Head of caudate nucleus (tissue), 42 donors: ENCODE measurements at regions not wholly inside any gene's neighbourhood (a gene's known extent, or its start where the extent isn't known, plus 50 kb on each side); places are given as distances from the start of the nearest gene placed in this dataset.
A peak's percentile ranks its signal among the peaks of the same experiment; 100 is the strongest.

Experiments
- DNase-seq, 42 donors: peaks; one replicate each; pipeline versions ENCODE4 v3.0.0 to v3.0.0-alpha.2; 2020 to 2021; ENCODE audit warnings: mixed read lengths in 7 of 42
- intact Hi-C: fragments of 100-400 bp; cut with DNase I; formaldehyde crosslinking; loops from one replicate; pipeline ENCODE4 v1.15.0; 2022

DNA sequence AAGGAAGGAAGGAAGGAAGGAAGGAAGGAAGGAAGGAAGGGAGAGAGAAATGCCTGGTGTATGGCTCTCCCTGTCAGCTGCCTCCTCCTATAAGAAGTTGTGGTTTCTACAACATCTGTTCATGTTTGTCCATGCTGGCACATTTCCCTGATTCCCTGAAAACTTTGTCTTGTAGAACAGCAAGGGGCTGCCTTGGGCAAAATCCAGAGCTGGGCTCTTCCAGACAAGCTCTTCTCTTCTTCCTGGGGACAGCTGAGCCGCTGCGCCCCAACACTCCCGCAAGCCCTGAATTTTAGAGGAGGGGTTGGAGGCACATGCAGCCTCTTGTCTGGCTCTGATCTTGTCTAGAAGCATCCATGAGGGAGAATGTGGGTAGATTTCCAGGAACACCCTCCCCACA lies 282.0 kb upstream of the ADARB2 start:
- intact Hi-C loops, result no loop called here
- DNase-seq, result no peak

DNA sequence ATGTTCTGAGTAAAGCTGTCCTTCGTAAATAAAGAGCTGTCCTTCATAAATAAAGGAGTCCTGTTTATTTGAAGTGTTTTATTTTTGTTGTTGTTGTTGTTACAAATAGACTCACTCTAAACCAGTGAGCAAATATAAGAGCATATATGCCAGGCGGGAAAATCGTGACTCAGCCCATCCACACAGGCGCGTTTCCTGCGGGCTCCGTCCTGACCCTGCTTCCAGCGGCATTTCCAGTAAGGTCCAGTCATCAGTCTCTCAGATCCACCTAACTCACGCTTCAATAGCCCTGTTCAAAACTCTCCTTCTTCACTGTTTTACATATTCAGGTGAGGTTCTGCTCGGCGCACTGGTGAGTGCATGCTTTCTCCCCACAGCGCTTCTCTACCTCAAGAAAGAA lies 277.2 kb upstream of the ADARB2 start:
- no peak for DNase-seq
- intact Hi-C loops, result no loop called here

- DNase-seq, result no peak
- intact Hi-C loops, result no loop called here
These were observed 274.9 kb upstream of the ADARB2 start for GRCh38 chr10:2012209-2012608.

DNA sequence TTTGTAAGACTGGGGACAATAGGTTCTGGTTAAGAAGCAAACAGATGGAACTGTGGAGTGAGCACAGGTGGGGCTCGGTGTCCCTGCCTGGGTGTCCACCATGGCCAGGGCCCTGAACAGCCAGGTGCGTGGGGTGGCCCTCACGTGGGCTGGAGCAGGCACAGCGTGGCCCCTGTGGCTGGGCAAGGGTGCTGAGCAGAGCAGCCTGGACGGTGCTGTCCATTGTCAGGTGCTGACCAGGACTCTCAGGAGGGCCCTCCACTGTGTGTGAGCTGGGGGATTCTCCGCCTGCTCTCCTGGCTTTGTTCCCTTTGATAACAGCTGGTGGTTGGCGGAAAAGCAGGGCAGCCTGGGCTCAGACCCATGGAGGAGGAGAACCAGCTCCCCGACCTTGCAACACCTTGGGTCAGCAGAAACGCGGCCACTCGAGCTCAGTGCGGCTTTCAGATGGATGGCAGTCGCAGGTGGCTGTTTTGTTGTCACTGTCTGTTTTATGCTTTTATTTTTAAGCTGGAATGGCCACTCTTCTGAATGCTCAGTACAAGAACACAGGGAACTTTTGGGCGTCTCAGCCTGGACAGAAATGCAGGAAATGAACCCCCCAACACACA lies 273.9 kb upstream of the ADARB2 start:
- intact Hi-C loops, result no loop called here
- no peak for DNase-seq

DNA sequence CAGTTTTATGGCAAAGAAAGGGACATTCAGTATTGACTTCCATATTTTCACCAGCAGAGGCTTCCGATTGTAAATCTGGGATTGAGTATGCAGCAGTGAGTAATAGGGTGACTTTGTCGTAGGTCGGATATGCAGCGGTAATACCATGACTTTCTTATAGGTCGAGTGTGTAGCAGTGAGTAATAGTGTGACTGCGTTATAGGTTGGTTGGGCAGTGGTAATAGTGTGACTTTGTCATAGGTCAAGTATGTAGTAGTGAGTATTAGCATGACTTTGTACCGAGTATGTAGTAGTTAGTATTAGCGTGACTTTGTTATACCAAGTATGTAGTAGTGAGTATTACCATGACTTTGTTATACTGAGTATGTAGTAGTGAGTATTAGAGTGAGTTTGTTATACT lies 268.2 kb upstream of the ADARB2 start:
- DNase-seq, result no peak
- intact Hi-C loops, result no loop called here

DNA sequence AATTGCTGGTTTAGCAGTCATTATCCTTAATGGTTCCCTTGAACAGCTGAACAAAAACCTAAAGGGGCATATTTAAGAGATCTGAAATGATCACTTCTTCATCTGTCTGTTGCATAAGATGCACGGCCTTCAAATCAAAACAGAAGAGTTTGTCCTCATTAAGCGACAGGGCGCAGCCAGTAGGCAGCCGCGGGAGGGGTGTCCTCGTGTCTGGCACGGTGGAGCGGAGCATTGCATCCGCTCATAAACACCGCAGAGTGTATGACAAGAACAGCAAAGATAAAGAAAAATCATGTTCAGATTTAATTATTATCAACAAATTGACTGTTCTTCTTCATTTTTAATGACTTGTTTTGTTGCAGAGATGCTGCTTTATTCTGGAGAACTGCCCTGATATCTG lies 255.6 kb upstream of the ADARB2 start:
- DNase-seq, result no peak
- intact Hi-C loops, result no loop called here

GRCh38 chr10:1989090-1989489 lies 251.8 kb upstream of the ADARB2 start:
- no peak for DNase-seq
- intact Hi-C loops, result no loop called here

GRCh38 chr10:1981976-1982375 lies 244.7 kb upstream of the ADARB2 start:
- intact Hi-C loops, result no loop called here

DNA sequence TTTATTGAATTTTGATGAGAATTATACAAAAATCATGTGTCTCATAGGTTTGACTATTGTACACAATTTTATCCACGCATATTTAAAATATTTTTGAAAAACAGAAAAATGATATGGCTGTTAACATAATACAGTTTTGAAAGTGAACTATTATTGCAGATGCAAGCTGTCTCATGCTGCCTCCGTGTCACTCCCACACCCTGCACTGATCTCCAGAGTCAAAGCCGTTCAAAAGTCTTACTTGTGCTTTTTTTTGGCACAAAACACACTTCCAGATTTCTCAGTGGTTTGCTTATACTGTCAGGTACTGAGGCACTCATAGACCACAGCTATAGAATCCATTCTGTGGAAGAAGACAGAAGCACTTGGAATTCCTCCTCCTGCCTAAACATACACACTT lies 243.1 kb upstream of the ADARB2 start:
- DNase-seq, result peak in 25 of 42 donors; percentile 9 to 73 (median 38)
- intact Hi-C loops, result no loop called here

More at GRCh38 chr10:1981976-1982375, 244.7 kb upstream of the ADARB2 start:
- no peak for DNase-seq

GRCh38 chr10:1978584-1978983 lies 241.3 kb upstream of the ADARB2 start:
- intact Hi-C loops, result no loop called here

DNA sequence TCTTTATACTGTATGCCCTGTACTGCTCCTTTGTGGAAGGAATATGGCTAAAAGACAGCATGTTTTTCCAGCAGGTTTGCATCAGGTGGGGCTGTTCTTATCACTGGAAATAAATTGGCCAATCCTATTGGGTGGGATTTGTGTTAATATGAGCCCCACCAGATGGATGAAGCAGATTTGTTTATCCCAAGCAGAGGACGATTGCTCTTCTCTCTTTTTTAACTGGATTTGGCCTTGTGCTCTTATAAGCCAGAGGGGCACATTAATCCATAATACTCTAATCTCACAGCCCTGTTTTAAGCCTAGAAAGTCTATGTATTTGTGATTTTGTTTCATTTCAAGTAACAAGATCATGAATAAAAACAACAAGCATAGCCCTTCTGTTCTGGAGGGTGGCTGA lies 240.1 kb upstream of the ADARB2 start:
- intact Hi-C loops, result no loop called here
- no peak for DNase-seq

More at GRCh38 chr10:1978584-1978983, 241.3 kb upstream of the ADARB2 start:
- DNase-seq, result no peak

GRCh38 chr10:1972406-1972805 lies 235.1 kb upstream of the ADARB2 start:
- no peak for DNase-seq
- intact Hi-C loops, result no loop called here

- peak in 1 of 42 donors; percentile 16 for DNase-seq
- intact Hi-C loops, result no loop called here
These were observed 231.1 kb upstream of the ADARB2 start for GRCh38 chr10:1968257-1969033.

DNA sequence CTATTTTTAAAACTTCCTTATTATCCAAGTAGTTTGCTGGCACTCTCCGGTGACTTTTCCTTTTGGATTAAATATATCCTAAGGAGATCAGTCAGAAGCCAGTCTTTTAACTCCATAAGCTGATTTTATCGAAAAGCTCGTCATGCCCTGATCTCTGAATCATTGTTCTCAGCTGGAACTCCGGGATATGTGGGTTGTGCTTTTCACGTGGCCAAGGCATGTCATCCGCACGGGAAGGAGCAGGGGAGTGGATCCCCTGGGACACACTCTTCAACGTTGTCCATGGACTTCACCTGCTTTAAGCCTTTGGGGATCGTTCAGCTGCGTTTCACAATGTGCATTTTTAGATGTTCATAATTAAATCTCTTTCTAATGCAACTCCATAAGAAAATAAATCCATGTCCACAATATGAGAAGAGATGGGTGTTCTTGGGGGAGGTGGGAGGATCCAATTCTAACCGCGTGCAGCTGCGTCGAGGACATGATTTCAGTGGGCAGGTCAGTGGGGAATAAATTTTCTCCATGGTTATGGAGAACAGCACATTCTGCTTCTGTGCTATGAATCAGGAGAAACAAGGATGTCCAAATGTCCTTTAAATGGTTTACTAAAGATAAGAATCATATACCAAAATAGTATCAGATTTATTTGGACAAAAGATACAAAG lies 229.5 kb upstream of the ADARB2 start:
- DNase-seq, result peak in 1 of 42 donors; percentile 13
- intact Hi-C loops, result no loop called here

DNA sequence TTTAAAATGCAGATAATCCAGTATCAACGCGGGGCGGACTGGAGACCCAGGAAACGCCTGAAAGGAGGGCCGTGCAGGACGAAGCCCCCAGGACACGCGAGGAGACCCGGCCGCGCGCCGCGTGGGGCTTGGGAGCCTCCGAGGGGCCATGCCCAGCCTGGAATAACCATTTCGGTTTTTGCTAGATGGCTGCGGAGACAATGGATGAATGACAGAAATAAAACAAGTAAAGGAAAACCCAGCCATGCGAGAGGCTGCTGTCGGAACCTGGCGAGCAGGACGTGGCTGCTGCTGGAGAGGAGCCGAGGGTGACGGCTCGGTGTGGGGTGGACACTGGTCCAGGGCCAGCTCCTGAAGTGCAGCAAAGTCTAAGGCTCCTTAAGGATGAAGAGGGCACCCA lies 227.2 kb upstream of the ADARB2 start:
- DNase-seq, result no peak
- intact Hi-C loops, result no loop called here

- intact Hi-C loops, result no loop called here
These were observed 226.0 kb upstream of the ADARB2 start for GRCh38 chr10:1963341-1963740.

GRCh38 chr10:1961989-1962388 lies 224.7 kb upstream of the ADARB2 start:
- intact Hi-C loops, result no loop called here
- DNase-seq, result no peak

More at GRCh38 chr10:1963341-1963740, 226.0 kb upstream of the ADARB2 start:
- DNase-seq, result no peak

DNA sequence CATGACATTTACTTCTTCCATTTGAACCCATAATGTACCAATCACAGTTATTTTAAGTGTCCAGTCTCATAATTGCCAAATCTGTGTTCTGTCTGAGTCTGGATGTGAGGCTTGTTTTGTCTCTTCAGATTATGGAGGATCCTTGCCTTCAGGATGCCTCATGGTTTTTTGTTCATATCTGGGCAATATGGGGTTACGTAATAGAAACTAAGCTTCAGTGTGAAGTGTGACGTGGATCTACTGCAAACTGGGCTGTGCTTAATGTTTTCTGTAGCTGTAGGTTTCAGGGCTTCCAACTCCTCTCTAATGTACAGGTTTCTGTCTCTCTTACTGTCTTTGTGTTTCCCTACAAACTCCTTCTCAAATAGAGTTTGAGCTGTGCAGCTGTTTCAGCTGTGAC lies 223.7 kb upstream of the ADARB2 start:
- DNase-seq, result no peak
- intact Hi-C loops, result no loop called here

DNA sequence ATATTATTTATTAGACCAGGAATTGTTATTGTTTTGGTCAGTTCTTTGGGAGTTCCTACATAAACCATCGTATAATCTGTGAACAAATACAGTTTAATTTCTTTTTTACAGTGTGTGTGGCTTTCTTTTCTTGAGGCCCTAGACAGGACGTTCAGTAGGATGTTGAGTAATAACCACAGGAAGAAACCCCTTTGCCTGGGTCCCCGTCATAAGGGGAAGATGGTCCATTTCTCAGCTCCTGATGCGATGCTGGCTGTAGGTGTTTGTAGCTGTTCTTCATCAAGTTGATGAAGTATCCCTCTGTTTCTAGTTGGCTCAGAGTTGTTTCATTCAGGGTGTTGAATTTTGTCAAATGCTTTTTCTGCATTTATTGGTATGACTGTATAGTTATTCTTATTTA lies 219.7 kb upstream of the ADARB2 start:
- intact Hi-C loops, result no loop called here
- no peak for DNase-seq

DNA sequence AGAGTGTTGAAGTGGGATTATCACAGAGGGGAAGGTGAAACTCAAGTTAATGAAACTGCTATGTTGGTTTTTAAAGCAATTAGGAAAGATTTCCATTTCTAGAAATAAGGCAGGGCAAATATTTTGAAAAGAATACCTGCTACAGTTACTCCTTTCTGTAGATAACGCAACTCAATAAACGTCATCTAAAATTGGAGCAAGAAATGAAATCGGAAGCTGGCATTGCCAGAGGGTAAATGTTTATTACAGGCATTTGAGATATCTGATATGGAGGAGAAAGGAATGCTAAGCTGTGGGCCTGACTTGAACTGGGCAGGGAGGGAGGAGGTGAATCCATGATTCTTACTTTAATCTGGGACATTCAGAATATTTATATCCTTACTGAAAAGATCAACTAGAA lies 217.0 kb upstream of the ADARB2 start:
- intact Hi-C loops, result no loop called here
- no peak for DNase-seq
